SW480 (cell line): ENCODE measurements at regions not wholly inside any gene's neighbourhood (a gene's known extent, or its start where the extent isn't known, plus 50 kb on each side); places are given as distances from the start of the nearest gene placed in this dataset.

ENCODE experiments used
- DNase-seq: peaks from one replicate; pipeline ENCODE4 v3.0.0-alpha.2; 2016; ENCODE audit warnings: low spot score

DNA sequence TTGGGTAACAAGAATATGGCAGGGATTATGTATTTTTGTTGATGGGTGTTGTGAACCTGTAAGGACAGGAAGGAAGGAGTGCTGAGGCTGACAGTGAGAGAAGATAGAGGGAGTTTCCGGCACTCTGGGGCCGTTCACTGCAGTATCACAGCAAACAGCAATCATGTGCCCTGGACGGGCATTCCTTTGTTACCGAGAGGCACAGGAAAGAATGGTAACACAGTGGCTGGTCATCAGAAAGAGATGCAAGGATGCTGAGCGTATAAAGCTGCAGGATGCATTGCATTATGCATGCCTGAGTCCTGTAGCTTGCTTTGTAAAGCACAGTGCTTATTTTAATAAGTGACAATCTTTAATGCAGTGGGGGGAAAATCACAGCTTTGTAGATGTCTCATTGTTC, 286.8 kb downstream of the RPS24 start:
- no peak for DNase-seq

- no peak for DNase-seq
Measured at GRCh38 chr10:78321000-78321399, 287.3 kb downstream of the RPS24 start.

DNA sequence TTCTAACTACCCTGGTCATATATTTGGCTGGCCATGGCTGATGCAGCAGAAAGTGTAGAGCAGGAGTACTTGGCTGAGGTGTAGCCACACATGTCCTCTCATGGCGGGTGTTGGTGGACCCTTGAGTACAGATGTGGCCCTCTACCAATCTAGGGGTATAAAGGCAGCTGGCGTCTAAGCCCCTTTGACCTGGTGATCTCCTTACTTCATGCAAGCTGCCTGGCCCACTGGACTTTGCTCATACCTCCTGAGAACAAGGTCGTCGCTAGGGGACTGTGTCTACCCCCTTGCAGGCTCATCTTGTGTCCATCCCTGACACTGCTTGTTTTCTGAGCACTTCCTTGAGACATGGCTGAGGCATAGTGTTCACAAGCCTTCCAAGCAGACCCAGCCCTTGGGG, 287.8 kb downstream of the RPS24 start:
- no peak for DNase-seq

GRCh38 chr10:78326372-78326771, 292.7 kb downstream of the RPS24 start:
- no peak for DNase-seq

DNA sequence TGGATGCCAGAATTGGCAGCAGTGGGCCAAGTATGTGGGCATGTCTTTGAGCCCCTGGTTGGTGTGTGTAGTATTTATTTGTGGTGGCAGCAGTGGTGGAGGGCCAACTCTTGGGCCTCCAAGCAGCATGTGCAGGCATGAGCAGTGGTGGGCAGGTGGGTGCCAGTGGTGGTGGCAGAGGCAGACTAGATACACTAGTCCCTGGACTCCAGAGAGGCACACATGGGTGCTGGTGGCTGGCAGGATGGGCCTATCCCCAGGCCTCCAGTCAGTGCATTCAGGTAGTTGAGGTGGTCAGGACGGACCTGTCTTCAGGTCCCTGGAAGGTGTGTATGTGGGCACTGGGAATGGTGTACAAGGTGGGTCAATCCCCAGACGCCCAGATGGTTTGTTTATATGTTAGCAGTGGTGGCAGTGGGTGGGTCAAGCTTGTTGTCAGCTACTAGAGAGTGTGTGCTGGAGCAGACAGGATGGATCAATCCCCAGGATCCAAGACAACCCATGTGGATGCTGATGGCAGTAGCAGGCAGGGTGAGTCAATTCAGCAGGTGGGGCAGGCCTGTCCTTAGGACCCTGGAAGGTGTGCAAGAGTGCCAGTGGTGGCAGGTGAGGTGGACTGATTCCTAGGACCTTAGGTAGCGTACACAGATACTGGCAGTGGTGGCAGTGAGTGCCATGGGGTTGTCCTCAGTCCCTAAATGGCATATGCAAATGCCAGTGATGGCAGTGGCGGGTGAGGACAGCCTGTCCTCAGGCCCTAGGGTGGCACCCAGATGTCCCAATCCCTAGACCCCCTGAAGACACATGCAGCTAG, 294.3 kb downstream of the RPS24 start:
- no peak for DNase-seq

DNA sequence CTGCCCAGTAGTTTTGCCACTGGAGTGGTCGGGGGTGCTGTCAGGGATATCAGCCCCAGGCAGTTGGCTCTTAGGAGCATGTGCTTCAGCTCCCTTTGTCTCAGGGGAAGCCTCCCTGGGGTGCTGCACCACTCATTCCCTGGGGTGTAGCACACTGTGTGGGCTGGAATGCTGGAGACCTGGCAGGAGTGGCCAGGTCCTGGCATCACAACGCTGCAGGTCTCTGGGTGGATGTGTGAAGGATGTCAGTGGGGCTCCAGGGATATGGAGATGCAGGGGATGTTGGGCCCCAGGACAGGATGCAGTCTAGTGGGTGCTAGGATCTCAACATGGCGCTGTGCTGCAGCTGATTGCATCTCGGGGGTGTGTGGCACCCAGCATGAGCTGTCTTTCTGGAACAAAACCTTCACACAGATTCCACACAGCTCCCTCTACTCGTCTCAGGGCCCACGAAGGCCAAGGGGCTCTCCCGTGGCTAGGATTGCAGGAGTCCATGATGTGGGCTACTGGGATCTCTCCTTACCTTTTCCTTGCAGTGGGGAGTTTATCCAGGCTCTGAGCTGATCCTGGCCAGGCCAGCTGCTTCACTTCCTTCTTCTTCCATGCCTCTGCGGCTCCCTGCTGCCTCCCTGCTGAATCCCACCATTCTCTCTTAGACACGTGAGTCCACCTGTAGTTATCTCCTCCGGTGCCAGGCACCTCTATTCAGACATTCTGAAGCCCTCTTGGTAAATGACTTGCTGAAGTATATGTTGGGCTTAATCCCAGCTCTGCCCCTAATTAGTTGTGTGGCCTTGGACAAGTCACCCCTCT, 295.1 kb downstream of the RPS24 start:
- DNase-seq = no peak

DNA sequence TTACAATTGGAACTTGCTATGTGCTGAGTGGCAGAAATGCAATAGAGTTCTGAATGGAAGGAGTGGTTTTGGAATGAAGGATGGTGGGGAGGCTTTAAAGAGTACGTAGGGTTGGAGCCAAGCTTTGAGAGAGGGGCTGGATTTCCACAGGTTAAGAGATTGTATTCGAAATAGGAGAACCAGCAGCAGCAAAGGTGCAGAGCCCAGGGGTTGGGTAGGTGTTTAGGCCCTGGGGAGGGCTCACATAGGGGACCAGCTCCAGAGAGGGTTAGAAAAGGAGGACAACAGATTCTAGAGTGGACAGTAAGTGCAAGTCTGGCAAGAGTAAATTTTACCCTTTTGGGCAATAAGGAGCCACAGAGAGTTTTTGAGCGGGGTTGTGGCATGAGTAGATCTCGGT, 297.2 kb downstream of the RPS24 start:
- no peak for DNase-seq

DNA sequence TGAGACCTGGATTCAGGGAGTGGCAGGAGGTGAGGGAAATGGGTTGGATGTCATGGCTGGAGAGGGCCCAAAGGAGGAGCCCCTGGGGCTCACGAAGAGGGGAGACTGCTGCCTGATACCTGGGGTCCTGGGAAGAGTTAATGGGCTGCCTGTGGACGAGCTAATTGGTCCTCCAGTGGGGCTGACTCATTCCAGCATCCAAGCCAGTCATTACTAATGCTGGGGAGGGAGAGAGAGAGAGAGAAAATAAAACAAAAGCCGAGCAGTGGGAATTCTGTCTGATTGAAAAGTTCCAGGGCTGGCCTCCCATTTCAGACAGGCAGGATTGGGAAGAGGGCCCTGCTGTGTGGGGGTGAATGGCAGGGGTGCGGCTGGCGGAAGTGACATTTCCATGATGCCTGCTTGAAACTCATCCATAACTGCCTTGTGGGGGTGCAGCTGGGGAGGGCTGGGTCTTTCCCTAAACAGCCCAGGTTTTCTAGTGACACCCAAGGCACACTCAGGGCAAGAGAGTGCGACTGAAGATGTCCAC, 297.8 kb downstream of the RPS24 start:
- DNase-seq = no peak

DNA sequence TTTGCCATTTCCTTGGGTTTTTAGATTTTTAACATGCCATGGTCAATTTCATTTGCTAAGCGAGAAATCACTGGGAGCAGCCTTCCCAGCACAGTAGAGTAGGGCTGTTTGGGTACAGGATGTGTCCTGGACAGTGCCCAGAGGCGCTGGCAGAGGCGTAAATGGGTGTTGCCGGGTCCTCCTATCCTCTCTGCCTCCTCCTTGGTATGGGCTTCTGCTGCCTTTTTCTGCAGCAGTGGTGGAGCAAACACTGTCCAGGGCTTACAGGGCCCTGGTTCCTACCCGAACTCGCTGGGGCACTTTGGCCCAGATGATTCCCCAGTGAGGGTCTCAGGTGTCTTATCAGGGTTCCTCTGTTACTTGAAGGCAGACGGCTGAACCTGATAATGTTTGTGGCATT, 298.3 kb downstream of the RPS24 start:
- no peak for DNase-seq

- no peak for DNase-seq
Measured at GRCh38 chr10:78332657-78333056, 299.0 kb downstream of the RPS24 start.

DNA sequence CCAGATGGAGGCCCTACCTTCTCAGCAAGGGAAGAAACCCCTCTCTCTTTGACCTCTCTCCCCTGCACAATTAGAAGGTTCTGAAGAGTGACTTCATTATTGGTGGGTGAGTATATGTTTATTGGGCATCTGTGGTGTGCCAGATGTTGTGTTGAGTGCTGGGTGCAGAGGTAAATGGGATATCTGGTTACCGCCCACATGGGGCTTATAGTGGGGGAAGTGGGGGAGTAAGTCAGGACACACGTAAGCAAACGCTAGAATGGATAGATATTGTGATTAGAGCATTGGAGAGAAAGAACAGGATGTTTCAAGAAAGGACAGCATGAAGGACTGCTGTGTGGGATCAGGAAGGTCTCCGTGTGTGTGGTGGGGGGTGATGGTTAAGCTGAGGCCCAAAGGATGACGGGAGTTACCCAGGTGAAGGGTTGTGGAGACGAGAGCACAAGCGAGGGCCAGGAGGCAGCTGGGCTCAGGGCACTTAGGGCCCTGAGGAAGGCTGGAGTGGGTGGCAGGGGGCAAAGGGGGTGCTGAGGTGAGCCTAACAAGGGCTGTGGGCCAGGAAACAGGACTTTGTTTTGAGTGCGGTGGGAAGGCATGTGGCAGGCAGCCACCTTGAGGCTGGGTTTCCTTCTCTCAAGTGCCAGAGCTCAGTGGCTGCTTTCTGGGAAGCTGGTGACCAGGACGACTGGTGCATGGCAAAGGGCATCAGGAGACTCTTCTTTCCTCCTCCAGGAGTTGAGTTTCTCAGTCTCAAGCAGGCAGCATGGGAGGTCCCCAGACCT, 299.9 kb downstream of the RPS24 start:
- no peak for DNase-seq

DNA sequence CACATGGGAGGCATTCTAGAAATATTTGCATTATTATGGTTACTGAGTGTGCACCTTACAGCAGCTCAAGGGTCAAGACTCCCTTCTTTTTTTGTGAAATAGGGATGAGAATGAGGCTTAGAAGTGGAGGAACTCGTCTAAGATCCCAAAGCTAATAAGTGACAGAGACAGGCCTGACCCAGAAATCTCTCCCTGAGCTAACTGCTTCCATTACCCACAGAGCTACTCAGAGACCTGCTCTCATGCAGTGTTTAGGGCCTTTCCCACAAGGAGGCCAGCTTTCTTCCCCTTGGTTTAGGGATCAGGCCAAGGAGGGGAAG, 301.7 kb downstream of the RPS24 start:
- no peak for DNase-seq

- no peak for DNase-seq
Measured at GRCh38 chr10:78335691-78336401, 302.2 kb downstream of the RPS24 start.

DNA sequence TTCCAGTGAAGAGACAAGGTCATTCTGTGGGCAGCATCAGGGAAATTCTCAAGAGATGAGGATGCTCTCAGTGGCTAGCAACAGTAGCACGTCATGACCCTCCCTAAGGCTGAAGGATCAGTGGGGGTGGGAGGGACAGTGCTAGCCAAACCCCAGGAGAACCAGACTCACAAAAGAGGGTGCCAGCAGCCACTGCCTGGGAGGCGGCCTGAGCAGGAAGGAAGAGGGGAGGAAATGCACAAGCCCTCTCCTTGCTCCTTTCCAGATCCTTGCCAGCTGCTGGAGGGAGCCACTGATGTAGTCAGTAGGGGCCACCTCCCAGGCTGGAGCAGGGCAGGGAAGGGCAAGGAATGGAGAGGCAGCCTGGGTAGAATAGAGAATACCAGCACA, 302.7 kb downstream of the RPS24 start:
- DNase-seq = no peak

DNA sequence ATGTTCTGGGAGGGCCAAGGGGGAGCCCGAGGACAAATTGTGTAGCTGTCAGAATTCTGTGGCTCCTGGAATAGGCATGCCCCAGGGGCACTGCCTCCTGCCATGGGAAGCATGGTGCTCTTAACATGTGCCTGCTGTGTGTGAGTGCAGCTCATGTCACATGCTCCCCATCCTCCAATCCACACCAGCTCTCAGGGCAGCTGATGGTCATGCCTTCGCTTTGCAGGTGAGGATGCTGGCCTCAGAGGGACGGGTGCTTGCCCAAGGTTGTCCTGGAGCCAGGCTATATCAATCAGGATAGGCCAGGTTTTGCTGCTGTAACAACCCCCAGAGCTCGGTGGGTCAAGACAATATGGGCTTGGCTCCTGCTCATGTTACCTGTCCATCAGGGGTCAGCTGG, 303.4 kb downstream of the RPS24 start:
- DNase-seq = no peak

GRCh38 chr10:78337646-78338391, 304.2 kb downstream of the RPS24 start:
- no peak for DNase-seq

- DNase-seq = no peak
Measured at GRCh38 chr10:78338717-78339116, 305.1 kb downstream of the RPS24 start.

GRCh38 chr10:78339251-78339650, 305.6 kb downstream of the RPS24 start:
- DNase-seq = no peak

GRCh38 chr10:78341953-78342614, 308.4 kb downstream of the RPS24 start:
- DNase-seq = no peak

DNA sequence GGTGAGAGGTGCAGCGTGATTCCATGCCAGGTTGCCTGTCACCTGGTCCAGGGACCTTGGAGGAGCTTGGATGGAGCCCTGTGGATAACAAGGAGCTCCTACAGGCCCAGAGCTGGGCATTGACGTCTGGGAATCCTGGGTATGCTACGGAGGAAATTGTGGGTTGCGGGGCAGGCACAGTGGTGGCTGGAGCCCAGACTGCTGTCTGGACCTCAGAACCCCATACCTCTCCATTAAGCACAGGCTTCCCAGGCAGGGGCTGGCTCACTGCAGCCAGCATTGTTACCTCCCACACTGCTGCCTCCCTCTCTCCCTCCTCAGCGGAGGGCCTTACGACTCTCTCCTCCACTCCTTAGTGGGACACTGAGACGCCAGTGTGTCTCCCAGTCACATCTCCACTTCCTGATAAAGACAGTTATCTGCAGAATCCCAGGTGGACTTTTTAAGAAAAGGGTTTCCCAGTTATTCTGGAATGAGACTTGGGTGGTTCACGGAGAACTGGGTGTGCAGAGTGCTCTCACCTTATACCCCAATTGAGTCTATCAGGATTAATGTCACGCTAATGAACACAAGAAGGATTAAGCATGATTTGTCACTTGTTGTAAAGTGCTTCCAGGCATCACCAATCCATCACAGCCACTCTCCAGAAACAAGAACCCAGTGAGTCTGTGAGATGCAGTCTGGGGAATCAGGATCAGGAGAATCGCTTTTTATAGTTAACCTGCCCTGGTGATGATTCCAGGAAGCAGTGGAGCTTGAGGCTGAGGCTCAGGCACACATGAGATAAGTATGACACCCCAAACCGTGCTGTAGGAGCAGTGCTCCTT, 309.4 kb downstream of the RPS24 start:
- no peak for DNase-seq
